CD4-positive, alpha-beta T cell treated with Interferon gamma for 1 hour (primary cell): ENCODE measurements at regions not wholly inside any gene's neighbourhood (a gene's known extent, or its start where the extent isn't known, plus 50 kb on each side); places are given as distances from the start of the nearest gene placed in this dataset.
"Not testable (repeated sequence)": the region's sequence is repeated elsewhere in the genome, so short reads cannot be mapped to it uniquely, and the experiment has no call there.

Source experiments
- DNase-seq: peaks from one replicate; pipeline ENCODE4 v3.0.0-alpha.2; 2020

DNA sequence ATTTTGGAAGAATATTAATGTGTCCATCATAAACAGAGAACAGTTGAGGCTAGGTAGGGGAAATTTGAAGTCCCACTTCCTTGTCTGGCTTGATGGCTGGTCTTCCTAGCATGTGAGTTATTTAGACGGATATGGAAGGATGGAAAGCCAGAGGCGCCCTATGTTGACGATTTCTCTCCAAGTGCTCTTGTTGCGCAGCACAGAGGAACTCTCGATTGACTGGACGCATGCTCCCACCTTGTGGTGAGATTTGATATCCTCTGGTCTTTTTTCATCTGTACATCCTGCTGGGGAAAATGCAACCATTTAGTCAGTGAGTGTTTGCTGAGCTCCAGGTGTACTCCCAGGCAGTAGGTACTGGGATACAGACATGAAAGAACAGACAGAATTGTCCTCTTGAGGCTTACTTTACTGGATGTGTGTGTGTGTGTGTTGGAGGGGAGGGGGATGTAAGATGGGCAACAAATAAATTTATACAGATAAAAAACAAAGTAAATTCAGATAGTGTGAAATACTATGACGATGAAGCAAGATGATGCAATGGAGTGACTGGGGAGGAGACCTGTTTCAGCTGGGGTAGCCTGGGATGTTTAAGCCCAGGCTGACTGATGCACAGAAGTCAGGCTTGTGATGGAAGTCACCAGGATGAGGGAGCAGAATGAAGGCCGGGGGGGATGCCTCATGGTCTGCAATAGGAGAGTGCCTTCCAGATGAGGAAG lies 137.2 kb downstream of the TRIM43 start:
- no peak for DNase-seq

DNA sequence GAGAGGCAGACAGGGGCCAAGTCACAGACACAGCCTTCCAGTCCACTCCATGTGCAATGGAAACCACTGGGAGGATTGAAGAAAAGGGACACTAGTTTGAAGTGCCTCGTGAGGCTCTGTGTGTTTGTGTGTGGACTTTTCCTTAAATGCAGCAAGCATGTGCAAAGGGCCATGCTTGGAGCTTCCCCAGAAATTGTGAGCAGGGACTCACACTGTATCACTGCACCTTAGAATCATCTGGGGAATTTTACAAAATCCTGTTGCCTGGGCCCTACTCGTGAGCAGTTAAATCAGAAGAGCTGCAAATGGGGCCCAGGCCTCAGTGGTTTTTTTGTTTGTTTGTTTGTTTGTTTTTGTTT lies 137.8 kb downstream of the TRIM43 start:
- no peak for DNase-seq

DNA sequence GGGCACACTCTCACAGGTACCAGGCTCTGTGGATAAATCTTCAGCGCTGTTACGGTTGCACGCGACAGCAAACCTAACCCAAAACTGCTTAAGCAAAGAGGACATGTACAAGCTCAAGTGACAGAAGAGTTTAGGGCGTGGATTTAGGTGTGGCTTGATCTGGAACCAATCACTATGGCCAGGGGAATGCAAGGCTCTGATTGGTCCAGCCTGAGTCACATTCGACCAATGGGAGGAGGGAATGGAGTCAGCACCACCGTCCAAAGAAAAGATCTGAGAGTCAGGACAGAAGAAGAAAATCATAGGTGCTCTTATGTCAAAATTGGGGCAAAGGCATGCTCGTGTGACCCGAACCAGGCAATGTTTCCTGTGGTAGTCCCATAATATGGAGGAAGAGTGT lies 139.0 kb downstream of the TRIM43 start:
- DNase-seq: no peak

DNA sequence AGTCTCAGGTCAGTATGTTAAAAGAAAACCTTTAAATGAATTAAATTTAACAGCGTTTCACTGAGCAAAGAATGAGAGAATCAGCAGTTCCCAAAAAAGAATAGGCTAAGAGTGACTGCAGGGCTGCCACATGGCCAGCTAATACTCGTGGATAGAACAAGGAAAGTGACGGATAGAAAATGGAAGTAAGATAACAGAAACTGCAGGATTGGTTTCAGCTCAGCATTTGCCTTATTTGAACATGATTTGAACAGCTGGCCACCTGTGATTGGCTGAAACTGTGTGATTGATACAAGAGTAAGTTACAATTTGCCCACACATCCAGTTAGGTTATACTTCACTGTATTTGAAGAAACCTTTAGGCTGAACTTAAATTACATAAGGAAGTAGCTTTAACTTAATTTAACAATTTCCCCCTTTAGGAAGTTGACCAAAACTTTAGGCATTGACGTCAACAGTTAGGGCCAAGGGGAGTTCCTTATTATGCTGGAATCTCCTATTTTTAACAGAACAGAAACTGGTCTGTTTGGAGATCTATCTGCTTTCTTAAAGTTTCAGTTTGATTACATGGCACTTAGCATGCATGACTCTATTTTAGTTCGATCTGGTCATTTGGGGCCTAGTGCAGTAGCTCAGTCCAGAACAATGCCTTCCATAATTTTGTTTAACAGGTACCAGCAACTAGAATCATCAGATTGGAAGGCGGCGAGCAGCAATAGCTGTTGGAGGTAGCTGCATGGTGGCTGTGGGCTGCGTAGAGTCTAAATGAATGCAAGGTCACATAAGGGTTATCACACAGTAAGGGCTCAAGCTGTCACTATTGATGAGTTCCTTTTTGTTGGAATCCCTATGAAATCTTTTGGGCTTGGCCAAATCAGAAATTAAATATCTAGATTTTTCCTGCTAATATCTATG lies 143.4 kb downstream of the TRIM43 start:
- no peak for DNase-seq

DNA sequence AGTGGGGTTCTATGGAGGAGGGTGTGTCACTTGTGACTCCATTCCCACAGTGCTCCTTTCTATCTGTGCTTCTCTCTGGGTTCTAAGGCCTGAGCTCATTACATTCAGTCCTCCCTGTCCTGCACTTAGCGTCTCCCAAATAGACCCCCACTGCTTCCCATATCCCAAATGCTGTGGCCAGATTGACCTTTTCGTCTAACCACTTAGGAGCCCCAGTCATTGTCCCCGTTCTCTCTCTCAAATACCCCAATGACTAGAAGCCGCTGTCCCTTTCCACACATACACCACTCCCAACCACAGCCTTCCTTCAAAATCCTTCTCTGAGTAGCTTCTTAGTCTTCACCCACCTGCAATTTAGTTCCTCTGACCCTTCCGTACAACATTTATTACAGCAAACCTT lies 146.5 kb downstream of the TRIM43 start:
- no peak for DNase-seq

DNA sequence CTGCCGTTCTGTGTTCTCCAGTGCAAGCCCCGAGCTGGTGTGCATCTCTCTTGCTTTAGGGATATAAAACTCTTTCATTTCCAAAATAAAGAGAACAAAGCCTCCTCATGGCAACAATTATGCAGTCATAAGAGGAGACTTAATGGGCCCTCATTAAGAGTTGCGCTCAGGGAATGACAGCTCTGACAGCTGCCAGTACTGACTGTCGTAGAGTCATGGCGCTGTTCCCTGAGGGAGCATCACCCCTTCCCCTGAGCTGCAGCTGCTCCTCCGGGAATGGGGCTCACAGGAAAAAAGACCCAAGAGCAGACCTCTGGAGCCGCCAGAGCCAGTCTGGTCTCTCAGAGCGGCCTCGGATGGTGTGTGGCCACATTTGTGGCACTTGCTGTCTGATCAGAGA lies 160.3 kb downstream of the TRIM43 start:
- not testable (repeated sequence) for DNase-seq

DNA sequence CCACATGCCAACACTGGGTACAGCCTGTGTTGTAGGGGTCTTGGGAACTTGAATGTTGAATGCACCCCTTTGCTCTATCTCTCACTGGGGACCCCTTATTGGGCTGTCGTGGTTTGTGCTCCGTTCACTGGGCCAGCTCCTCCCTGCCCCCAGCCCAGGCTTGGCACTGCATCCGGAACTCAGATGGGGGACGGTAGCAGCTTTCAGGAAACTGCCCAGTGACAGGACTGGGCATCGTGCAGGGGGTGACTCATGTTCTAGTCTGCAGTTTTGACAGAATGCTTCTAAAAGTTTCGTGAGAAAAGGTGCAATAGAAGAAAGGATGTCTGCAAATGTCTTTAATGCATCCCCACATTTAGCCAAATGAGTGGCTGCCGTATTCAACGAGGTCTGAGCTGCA lies 162.0 kb downstream of the TRIM43 start:
- DNase-seq: not testable (repeated sequence)

DNA sequence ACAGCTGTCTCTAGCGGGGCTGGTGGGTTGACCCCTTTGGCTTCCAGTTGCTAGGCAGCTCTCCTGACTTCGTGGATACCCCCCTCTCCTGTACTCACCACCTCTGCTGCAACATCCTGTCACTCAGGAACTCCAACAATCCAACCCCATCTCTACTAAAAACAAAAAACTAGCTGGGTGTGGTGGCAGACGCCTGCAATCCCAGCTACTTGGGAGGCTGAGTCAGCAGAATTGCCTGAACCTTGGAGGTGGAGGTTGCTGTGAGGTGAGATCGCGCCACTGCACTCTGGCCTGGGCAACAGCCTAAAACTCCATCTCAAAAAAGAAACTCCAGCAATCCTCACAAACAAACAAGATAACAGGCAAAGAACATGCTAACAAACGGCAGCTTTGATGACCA lies 162.4 kb downstream of the TRIM43 start:
- DNase-seq: not testable (repeated sequence)

DNA sequence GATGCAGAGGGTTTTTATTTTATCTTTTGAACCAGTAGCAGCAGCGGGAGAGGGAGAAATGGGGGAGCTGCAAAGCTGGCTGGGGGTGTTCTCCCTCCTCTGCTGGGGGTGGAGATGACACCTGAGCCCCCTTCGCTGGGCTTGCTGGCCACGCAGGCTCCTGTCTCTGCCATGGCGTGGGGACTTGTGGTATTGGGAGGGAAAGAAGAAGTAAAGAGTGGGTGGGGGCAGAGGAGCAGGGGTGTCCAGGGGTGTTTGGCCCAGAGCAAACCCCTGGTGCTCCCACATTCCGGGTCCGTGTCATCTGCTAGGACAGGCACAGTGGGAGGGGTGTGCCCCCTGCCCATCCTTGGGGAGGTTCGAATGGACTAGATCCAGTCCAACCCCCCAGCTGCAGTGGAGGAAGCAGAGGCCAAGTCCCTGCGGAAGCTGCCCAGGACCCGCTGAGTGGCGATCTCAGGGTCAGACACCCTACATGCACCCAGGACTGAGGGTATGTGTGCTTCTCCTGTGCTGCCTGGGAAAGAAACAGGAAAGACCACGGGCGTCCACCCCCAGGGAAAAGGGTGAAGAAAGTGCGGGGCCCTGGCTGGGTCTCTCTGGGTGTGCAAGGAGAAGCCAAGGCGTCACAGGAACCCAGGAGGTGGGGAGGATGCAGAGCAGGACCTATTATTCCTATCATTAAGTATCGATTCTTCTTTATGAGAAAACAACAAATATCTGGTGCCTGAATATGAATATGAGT lies 163.2 kb downstream of the TRIM43 start:
- DNase-seq: not testable (repeated sequence)

DNA sequence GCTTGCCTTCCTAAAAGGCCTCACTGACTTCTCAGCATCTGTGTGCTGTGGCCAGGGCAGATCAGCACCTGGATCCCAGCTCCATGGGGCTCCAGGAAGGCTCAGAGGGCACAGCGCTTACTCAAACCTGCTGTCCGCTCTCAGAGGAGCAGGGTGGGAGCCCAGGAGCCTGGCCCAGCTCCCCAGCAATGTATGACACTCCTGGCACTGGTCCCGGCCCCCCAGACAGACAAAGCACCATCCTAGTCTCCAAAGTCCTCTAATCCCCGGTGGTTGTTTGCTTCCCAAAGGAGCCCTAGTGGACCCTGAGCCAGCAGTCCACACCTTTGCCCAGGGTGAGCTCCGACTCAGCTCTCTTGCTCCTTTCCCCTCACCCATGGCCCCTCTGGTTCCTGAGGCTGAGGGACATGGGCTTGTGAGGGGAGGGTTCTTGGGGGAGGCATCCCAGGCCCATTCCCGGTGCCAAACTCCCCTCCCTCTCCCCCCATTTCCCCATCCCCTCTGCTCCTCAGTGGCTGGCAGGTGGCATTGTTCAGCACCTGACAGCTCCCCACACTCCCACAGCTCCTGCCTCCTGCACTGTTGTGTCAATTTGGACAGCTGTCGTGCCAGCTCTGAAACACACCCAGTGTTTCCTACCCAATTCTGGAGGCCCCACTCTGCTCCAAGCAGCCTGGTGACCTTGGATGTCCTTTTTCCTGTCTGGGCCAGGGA lies 164.3 kb downstream of the TRIM43 start:
- not testable (repeated sequence) for DNase-seq

DNA sequence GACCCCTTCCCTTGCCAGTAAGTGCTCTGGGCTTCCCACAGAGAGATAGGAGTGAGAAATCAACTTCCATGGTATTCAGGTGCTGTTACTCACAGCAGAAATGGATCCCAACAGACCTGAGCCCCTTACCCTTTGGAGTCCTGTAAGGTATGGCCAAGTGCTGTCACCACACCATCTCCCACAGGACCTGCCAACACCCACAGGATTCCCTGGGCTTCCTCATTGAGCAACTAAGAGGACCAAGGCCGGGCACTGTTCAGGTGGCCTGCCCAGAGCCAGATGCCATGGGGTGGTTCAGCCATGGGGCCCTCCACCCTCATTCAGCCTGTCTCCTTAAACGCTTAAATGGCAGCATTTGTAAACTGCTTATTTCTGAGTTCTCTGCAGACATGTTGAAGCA lies 166.2 kb downstream of the TRIM43 start:
- no peak for DNase-seq

DNA sequence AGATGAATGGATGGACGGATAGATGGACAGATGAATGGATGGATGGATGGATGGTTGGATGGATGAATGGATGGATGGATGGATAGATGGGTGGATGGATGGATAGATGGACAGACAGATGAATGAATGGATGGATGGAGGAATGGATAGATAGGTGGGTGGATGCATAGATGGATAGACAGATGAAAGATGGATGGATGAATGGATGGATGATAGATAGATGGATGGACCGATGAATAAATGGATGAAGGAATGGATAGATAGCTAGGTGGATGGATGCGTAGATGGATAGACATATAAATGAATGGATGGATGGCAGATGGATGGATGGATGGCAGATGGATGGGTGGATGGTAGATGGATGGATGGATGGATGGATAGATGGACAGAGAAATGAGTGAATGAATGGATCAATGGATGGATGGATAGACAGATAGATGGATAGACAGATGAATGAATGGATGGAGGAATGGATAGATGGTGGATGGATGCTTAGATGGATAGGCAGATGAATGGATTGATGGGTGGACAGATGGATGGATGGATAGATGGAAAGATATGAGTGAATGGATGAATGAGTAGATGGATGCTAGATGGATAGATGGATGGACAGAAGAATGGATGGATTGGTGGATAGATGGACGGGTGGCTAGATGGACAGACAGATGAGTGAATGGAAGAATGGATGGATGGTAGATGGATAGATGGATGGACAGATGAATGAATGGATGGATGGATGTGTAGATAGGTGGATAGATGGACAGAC lies 167.9 kb downstream of the TRIM43 start:
- no peak for DNase-seq

DNA sequence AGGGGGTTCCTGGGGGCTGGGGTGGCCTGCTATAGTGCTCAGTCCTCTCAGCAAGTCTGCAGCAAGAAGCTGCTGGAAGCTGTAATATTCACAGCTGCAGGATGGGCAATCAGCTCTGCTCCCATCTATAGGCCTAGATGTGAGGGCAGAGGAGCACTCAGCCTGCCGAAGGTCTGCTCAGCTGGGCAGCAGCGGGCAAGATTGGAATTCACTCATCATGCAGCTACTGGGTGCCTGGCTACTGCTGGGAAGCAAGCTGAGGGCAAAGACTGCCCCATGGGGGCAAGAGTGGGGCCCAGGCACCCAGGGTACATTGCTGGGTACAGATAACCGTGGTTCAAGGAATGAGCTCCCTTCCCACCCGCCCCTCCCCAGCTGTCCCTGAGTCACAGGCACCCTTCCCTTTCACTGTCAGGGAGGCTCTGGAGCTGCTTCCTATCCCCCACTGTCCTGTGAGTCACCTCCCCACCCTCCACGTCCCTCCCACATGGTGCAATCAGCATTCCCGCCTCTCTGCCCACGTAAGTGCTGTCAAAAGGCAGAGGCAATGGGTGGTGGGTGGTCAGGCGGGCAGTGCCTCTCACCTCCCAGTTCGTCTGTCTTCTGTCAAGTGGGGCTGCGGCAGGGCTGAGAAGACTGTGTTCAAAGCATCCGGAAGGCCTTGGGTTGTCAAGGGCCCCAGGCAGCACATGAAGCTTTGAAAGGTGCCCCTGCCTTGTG lies 169.2 kb downstream of the TRIM43 start:
- DNase-seq: no peak

DNA sequence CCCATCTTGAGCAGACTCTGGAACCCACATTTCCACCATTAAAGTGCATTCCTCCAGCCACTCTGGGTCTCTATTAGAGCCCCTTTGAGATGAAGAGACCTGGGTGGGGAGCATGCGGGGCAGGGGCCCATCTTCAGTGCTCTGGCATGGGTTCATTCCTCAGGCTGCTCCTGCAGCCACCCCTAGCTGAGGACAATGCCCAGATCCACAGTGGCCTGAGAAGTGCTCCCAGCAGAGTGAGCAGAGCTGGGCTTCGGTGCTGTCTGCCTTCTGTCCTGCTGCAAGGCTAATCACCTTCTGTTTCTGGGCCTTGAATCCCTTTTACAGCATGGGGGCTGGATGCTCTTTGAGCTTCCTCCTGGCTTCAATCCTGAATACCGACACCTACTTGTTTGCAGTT lies 169.8 kb downstream of the TRIM43 start:
- DNase-seq: no peak

DNA sequence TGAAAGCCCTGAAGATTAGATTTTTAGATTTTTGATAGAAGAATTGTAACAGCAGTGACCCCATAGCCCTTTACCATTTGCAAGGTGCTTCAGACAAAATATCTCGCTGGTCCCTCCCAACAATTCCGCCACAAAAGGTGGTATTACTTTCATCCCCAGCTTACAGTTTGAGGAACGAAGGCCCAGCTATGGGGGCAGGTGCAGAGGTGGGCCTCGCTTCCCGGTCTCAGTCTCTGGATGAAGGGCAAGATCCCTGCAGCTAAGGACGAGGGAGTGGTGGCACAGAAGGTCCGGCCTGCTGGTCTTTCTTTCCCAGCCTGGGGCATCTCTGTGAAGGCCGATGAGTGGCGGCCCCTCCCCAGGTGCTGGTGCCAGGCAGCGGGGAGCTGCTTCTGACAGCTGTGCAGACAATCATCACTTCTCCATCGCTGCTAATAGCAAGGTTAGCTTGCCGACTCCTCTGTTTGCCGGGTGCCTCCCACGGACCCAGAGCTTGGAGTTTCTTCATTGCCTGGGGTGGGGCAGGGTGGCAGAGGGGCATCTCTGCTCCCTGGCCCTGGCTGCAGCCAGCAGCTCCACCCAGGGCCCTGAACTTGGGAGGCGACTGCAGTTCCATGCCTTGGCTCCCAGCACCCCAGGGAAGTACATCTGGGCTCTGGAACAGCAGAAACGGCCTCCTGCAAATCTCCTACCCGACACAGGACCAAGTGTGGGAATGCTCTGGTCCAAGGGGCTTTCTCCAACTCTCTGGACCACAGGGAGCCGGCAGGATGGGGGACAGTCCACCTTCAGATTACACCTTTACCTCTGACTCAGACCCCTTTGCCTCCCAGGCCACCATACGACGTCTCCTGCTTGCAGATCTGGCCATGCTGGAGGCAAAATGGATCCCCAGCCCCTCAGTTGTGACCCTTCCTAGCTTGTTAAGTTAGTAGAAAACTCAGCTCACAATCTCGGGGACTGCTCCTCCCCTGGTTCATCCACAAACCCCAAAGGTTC lies 170.5 kb downstream of the TRIM43 start:
- DNase-seq: not testable (repeated sequence)

DNA sequence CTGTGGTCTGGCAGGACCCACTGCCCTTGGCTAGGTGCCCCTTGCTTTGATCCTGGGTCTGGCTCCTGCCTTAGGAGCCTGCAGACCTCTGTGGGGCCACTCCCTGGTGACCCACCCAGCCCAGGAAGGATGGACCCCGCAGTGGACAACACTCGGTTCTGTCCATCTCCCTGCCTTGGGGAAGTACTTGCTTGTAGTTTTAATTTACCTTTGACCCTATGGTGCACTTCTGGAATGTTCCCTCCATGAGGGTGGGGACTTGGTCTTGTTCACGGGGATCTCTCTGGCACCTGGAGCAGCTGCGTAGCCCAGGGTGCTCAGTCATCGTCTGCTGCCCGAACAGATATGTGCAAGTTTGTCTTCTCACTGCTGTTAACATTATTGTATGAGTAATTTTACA lies 171.3 kb downstream of the TRIM43 start:
- not testable (repeated sequence) for DNase-seq

DNA sequence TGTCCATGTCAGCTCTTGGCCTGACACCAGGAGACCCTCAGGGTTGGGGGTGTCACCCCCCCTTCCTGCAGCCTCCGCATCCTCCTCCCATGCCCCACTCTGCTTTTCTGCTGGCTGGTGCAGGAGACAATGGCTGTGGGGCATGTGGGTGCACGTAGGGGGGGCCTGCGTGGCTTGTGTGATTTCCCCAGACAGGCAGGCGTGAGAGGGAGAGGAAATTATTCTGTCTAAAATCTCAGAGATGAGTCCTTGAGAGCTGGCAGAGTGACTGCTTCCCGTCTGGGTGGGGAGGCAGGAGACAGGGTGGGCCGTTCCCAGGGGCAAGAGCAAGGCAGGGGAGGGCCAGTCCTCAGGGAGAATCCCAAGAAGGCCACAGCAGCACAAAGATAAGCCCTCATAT lies 173.2 kb downstream of the TRIM43 start:
- not testable (repeated sequence) for DNase-seq

DNA sequence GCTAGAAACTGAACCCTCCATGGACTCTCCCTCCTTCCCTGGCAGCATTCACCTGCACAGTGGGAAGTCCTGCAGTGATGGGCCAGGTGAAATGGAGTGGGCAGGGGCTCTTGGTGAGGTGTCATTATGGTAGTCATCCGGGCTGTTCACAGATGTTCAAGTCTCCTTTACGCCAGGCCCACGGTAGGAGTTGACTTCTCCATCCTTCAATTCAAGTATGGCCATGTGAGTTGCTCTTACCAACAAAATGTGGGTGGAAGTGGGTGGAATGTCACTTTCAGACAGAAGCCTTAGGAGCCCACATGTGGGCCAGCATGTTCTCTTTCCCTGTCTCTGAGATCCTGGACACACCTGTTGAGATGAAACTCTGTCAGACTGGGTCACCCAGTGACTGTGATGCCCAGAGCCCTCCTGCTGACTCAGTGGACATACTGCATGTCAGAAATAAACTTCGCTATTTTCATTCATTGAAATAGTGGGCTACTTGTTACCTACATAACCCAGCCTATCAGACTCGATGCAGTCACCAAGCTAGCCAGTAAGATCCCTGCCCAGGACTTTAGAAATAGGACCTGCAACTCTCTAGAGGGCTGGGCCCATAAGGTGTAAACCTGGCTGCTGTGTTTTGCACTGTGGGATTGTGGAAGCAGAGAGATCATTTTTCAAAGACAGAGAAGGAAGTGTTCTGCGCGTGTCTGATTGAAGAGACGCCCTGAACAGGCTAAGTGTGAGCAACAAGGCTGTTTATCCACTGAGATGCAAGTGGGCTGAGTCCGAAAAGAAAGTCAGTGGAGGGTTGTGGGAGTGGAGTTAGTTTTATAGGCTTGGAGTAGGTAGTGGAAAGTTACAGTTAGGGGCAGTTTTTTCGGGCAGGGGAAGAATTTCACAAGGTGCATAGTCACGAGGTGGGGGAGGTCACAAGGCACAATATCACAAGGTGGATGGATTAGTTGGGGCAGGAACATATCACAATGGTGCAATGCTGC lies 174.4 kb downstream of the TRIM43 start:
- DNase-seq: not testable (repeated sequence)

DNA sequence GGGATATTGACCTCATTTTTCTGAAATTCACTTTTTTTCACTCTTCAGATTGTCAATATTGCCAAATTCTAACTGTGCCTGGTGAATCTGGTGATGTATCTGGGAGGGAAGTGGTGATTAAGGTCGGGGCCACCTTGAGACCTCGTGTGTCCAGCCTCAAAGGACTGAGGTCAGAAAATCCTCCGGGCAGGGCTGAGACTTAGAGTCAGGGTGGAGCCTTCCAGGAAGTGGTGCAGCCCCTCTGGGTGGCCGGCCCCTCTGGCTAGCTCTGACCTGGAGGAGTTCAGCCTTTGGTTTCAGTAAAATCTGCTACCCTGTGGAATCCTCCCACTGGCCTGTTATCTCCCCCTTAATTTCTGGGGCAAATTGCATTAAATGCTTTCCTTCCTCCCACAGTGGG lies 175.7 kb downstream of the TRIM43 start:
- not testable (repeated sequence) for DNase-seq
